ENCODE measurements at regions not wholly inside any gene's neighbourhood (a gene's known extent, or its start where the extent isn't known, plus 50 kb on each side); places are given as distances from the start of the nearest gene placed in this dataset.
A peak's percentile ranks its signal among the peaks of the same experiment; 100 is the strongest.

GRCh38 chr15:95269242-95270183 is 1038.2 kb downstream of the MCTP2 start:
- Histone ChIP-seq H3K9ac (ENCODE audit: low read depth, low read length) (no peak overlapping the region), H3K9me3 (ENCODE audit: control insufficient read depth, insufficient read depth, low read length) (no peaks in the 10 kb centered on the region), H3K27me3 (ENCODE audit: control insufficient read depth, insufficient read depth, low read length) (no peaks in the 10 kb centered on the region)

GRCh38 chr15:95274101-95274500 is 1042.7 kb downstream of the MCTP2 start:
- Histone ChIP-seq H3K9ac (ENCODE audit: low read depth, low read length) (no peak overlapping the region), H3K4me1 (ENCODE audit: control insufficient read depth, insufficient read depth, low read length) (no peaks in the 10 kb centered on the region), H3K27ac (ENCODE audit: low read depth, low read length) (no peak overlapping the region), H3K36me3 (ENCODE audit: control insufficient read depth, insufficient read depth, low read length) (no peaks in the 10 kb centered on the region), H3K9me3 (ENCODE audit: control insufficient read depth, insufficient read depth, low read length) (no peaks in the 10 kb centered on the region), H3K27me3 (ENCODE audit: control insufficient read depth, insufficient read depth, low read length) (no peaks in the 10 kb centered on the region), H3K4me3 (ENCODE audit: low read depth, low read length) (no peak overlapping the region)

More at GRCh38 chr15:95269242-95270183, 1038.2 kb downstream of the MCTP2 start:
- Histone ChIP-seq H3K4me3 (ENCODE audit: low read depth, low read length) (no peak overlapping the region), H3K27ac (ENCODE audit: low read depth, low read length) (no peak overlapping the region), H3K36me3 (ENCODE audit: control insufficient read depth, insufficient read depth, low read length) (no peaks in the 10 kb centered on the region), H3K4me1 (ENCODE audit: control insufficient read depth, insufficient read depth, low read length) (no peaks in the 10 kb centered on the region)

- Histone ChIP-seq H3K27ac (ENCODE audit: low read depth, low read length) (no peak overlapping the region), H3K27me3 (ENCODE audit: control insufficient read depth, insufficient read depth, low read length) (no peaks in the 10 kb centered on the region), H3K9ac (ENCODE audit: low read depth, low read length) (no peak overlapping the region), H3K4me1 (ENCODE audit: control insufficient read depth, insufficient read depth, low read length) (no peaks in the 10 kb centered on the region), H3K9me3 (ENCODE audit: control insufficient read depth, insufficient read depth, low read length) (no peaks in the 10 kb centered on the region), H3K36me3 (ENCODE audit: control insufficient read depth, insufficient read depth, low read length) (no peaks in the 10 kb centered on the region), H3K4me3 (ENCODE audit: low read depth, low read length) (no peak overlapping the region)
These were observed 1045.9 kb downstream of the MCTP2 start for GRCh38 chr15:95277266-95277665.

- Histone ChIP-seq H3K27me3 (ENCODE audit: control insufficient read depth, insufficient read depth, low read length) (no peaks in the 10 kb centered on the region), H3K9me3 (ENCODE audit: control insufficient read depth, insufficient read depth, low read length) (no peaks in the 10 kb centered on the region), H3K4me3 (ENCODE audit: low read depth, low read length) (no peak overlapping the region), H3K4me1 (ENCODE audit: control insufficient read depth, insufficient read depth, low read length) (no peaks in the 10 kb centered on the region), H3K27ac (ENCODE audit: low read depth, low read length) (no peak overlapping the region), H3K9ac (ENCODE audit: low read depth, low read length) (no peak overlapping the region), H3K36me3 (ENCODE audit: control insufficient read depth, insufficient read depth, low read length) (no peaks in the 10 kb centered on the region)
These were observed 1047.3 kb downstream of the MCTP2 start for GRCh38 chr15:95278532-95279245.

- H3K9ac ChIP-seq (ENCODE audit: low read depth, low read length): no peak overlapping the region
- no peaks in the 10 kb centered on the region for H3K9me3 ChIP-seq (ENCODE audit: control insufficient read depth, insufficient read depth, low read length)
- H3K36me3 ChIP-seq (ENCODE audit: control insufficient read depth, insufficient read depth, low read length): no peaks in the 10 kb centered on the region
- no peaks in the 10 kb centered on the region for H3K27me3 ChIP-seq (ENCODE audit: control insufficient read depth, insufficient read depth, low read length)
- no peak overlapping the region for H3K4me3 ChIP-seq (ENCODE audit: low read depth, low read length)
- no peak overlapping the region for H3K27ac ChIP-seq (ENCODE audit: low read depth, low read length)
- H3K4me1 ChIP-seq (ENCODE audit: control insufficient read depth, insufficient read depth, low read length): peaks cover 3% of the 10 kb centered on the region
These were observed 1048.1 kb downstream of the MCTP2 start for GRCh38 chr15:95279277-95280019.

- H3K9me3 ChIP-seq (ENCODE audit: control insufficient read depth, insufficient read depth, low read length): no peaks in the 10 kb centered on the region
- no peaks in the 10 kb centered on the region for H3K27me3 ChIP-seq (ENCODE audit: control insufficient read depth, insufficient read depth, low read length)
- H3K4me1 ChIP-seq (ENCODE audit: control insufficient read depth, insufficient read depth, low read length): peaks cover 15% of the 10 kb centered on the region
- no peak overlapping the region for H3K27ac ChIP-seq (ENCODE audit: low read depth, low read length)
- no peak overlapping the region for H3K9ac ChIP-seq (ENCODE audit: low read depth, low read length)
- H3K4me3 ChIP-seq (ENCODE audit: low read depth, low read length): no peak overlapping the region
- H3K36me3 ChIP-seq (ENCODE audit: control insufficient read depth, insufficient read depth, low read length): no peaks in the 10 kb centered on the region
These were observed 1049.3 kb downstream of the MCTP2 start for GRCh38 chr15:95280711-95281110.

- Histone ChIP-seq H3K9me3 (ENCODE audit: control insufficient read depth, insufficient read depth, low read length) (no peaks in the 10 kb centered on the region), H3K27me3 (ENCODE audit: control insufficient read depth, insufficient read depth, low read length) (no peaks in the 10 kb centered on the region), H3K4me1 (ENCODE audit: control insufficient read depth, insufficient read depth, low read length) (peaks cover 23% of the 10 kb centered on the region), H3K27ac (ENCODE audit: low read depth, low read length) (no peak overlapping the region), H3K9ac (ENCODE audit: low read depth, low read length) (no peak overlapping the region), H3K36me3 (ENCODE audit: control insufficient read depth, insufficient read depth, low read length) (no peaks in the 10 kb centered on the region), H3K4me3 (ENCODE audit: low read depth, low read length) (no peak overlapping the region)
These were observed 1049.0 kb upstream of the NR2F2 start for GRCh38 chr15:95281470-95281869.

GRCh38 chr15:95284492-95284891 is 1046.0 kb upstream of the NR2F2 start:
- no peak overlapping the region for H3K9ac ChIP-seq (ENCODE audit: low read depth, low read length)
- no peak overlapping the region for H3K27ac ChIP-seq (ENCODE audit: low read depth, low read length)
- H3K36me3 ChIP-seq (ENCODE audit: control insufficient read depth, insufficient read depth, low read length): no peaks in the 10 kb centered on the region
- no peaks in the 10 kb centered on the region for H3K27me3 ChIP-seq (ENCODE audit: control insufficient read depth, insufficient read depth, low read length)
- H3K4me1 ChIP-seq (ENCODE audit: control insufficient read depth, insufficient read depth, low read length): peaks cover 38% of the 10 kb centered on the region
- no peak overlapping the region for H3K4me3 ChIP-seq (ENCODE audit: low read depth, low read length)
- no peaks in the 10 kb centered on the region for H3K9me3 ChIP-seq (ENCODE audit: control insufficient read depth, insufficient read depth, low read length)

GRCh38 chr15:95284933-95285421 is 1045.5 kb upstream of the NR2F2 start:
- Histone ChIP-seq H3K9me3 (ENCODE audit: control insufficient read depth, insufficient read depth, low read length) (no peaks in the 10 kb centered on the region), H3K27me3 (ENCODE audit: control insufficient read depth, insufficient read depth, low read length) (no peaks in the 10 kb centered on the region), H3K9ac (ENCODE audit: low read depth, low read length) (no peak overlapping the region), H3K36me3 (ENCODE audit: control insufficient read depth, insufficient read depth, low read length) (no peaks in the 10 kb centered on the region), H3K27ac (ENCODE audit: low read depth, low read length) (no peak overlapping the region), H3K4me3 (ENCODE audit: low read depth, low read length) (no peak overlapping the region), H3K4me1 (ENCODE audit: control insufficient read depth, insufficient read depth, low read length) (peaks cover 38% of the 10 kb centered on the region)

- H3K36me3 ChIP-seq (ENCODE audit: control insufficient read depth, insufficient read depth, low read length): no peaks in the 10 kb centered on the region
- H3K27me3 ChIP-seq (ENCODE audit: control insufficient read depth, insufficient read depth, low read length): no peaks in the 10 kb centered on the region
- no peak overlapping the region for H3K27ac ChIP-seq (ENCODE audit: low read depth, low read length)
- H3K4me3 ChIP-seq (ENCODE audit: low read depth, low read length): peak overlapping the region; percentile 30; the same call in 1 of the 2 replicates
- H3K9me3 ChIP-seq (ENCODE audit: control insufficient read depth, insufficient read depth, low read length): no peaks in the 10 kb centered on the region
- no peak overlapping the region for H3K9ac ChIP-seq (ENCODE audit: low read depth, low read length)
- H3K4me1 ChIP-seq (ENCODE audit: control insufficient read depth, insufficient read depth, low read length): peaks cover 38% of the 10 kb centered on the region
These were observed 1044.1 kb upstream of the NR2F2 start for GRCh38 chr15:95286352-95286880.
